ENCODE measurements at regions not wholly inside any gene's neighbourhood (a gene's known extent, or its start where the extent isn't known, plus 50 kb on each side); places are given as distances from the start of the nearest gene placed in this dataset.

GRCh38 chr4:135344492-135344891, 1142.9 kb upstream of the PABPC4L start:
- no peak for DNase-seq (ENCODE audit: low read depth in 4 of 4, low spot score in 3 of 4)

- DNase-seq (ENCODE audit: low read depth in 4 of 4, low spot score in 3 of 4), result no peak
Measured at GRCh38 chr4:135338181-135338580, 1136.6 kb upstream of the PABPC4L start.

- no peak for DNase-seq (ENCODE audit: low read depth in 4 of 4, low spot score in 3 of 4)
Measured at GRCh38 chr4:135325264-135325663, 1123.7 kb upstream of the PABPC4L start.

- no peak for DNase-seq (ENCODE audit: low read depth in 4 of 4, low spot score in 3 of 4)
Measured at GRCh38 chr4:135319685-135320084, 1118.1 kb upstream of the PABPC4L start.

- DNase-seq (ENCODE audit: low read depth in 4 of 4, low spot score in 3 of 4), result no peak
Measured at GRCh38 chr4:135316266-135316779, 1114.7 kb upstream of the PABPC4L start.

- no peak for DNase-seq (ENCODE audit: low read depth in 4 of 4, low spot score in 3 of 4)
Measured at GRCh38 chr4:135290136-135290535, 1088.5 kb upstream of the PABPC4L start.

- no peak for DNase-seq (ENCODE audit: low read depth in 4 of 4, low spot score in 3 of 4)
Measured at GRCh38 chr4:135283934-135284333, 1082.3 kb upstream of the PABPC4L start.

GRCh38 chr4:135282676-135283075, 1081.1 kb upstream of the PABPC4L start:
- DNase-seq (ENCODE audit: low read depth in 4 of 4, low spot score in 3 of 4), result no peak

- no peak for DNase-seq (ENCODE audit: low read depth in 4 of 4, low spot score in 3 of 4)
Measured at GRCh38 chr4:135281230-135281629, 1079.6 kb upstream of the PABPC4L start.

GRCh38 chr4:135277980-135278315, 1076.4 kb upstream of the PABPC4L start:
- no peak for DNase-seq (ENCODE audit: low read depth in 4 of 4, low spot score in 3 of 4)

- DNase-seq (ENCODE audit: low read depth in 4 of 4, low spot score in 3 of 4), result no peak
Measured at GRCh38 chr4:135277068-135277979, 1075.7 kb upstream of the PABPC4L start.

- DNase-seq (ENCODE audit: low read depth in 4 of 4, low spot score in 3 of 4), result no peak
Measured at GRCh38 chr4:135274416-135274815, 1072.8 kb upstream of the PABPC4L start.

- no peak for DNase-seq (ENCODE audit: low read depth in 4 of 4, low spot score in 3 of 4)
Measured at GRCh38 chr4:135269125-135269890, 1067.7 kb upstream of the PABPC4L start.

GRCh38 chr4:135268369-135268768, 1066.8 kb upstream of the PABPC4L start:
- no peak for DNase-seq (ENCODE audit: low read depth in 4 of 4, low spot score in 3 of 4)

GRCh38 chr4:135267148-135267865, 1065.7 kb upstream of the PABPC4L start:
- peak in 3 of 4 donors; percentile 18 to 59 (median 46) for DNase-seq (ENCODE audit: low read depth in 4 of 4, low spot score in 3 of 4)

- no peak for DNase-seq (ENCODE audit: low read depth in 4 of 4, low spot score in 3 of 4)
Measured at GRCh38 chr4:135256111-135256510, 1054.5 kb upstream of the PABPC4L start.

- DNase-seq (ENCODE audit: low read depth in 4 of 4, low spot score in 3 of 4), result no peak
Measured at GRCh38 chr4:135250040-135250439, 1048.5 kb upstream of the PABPC4L start.

- DNase-seq (ENCODE audit: low read depth in 4 of 4, low spot score in 3 of 4), result no peak
Measured at GRCh38 chr4:135249024-135249423, 1047.4 kb upstream of the PABPC4L start.

GRCh38 chr4:135244696-135245095, 1043.1 kb upstream of the PABPC4L start:
- DNase-seq (ENCODE audit: low read depth in 4 of 4, low spot score in 3 of 4), result no peak

GRCh38 chr4:135244056-135244455, 1042.5 kb upstream of the PABPC4L start:
- peak in 2 of 4 donors; percentile 10 to 12 for DNase-seq (ENCODE audit: low read depth in 4 of 4, low spot score in 3 of 4)

GRCh38 chr4:135240796-135241195, 1039.2 kb upstream of the PABPC4L start:
- no peak for DNase-seq (ENCODE audit: low read depth in 4 of 4, low spot score in 3 of 4)

Measured in right renal pelvis (tissue), 4 donors.